Endothelial cell of umbilical vein (primary cell): ENCODE measurements at regions not wholly inside any gene's neighbourhood (a gene's known extent, or its start where the extent isn't known, plus 50 kb on each side); places are given as distances from the start of the nearest gene placed in this dataset.

Experiments used
- BruUV-seq: library from RNA; stranded (reverse); fragments of 400-500 nt; replicated peaks from 2 replicates; lab custom pipeline; 2021; lab: Mats Ljungman, UMichigan
- CTCF ChIA-PET: fragments of 300-600, 350-600 bp; sonication (Branson Sonifier 250); formaldehyde crosslinking; loops from one replicate; lab custom pipeline; 2021; ENCODE audit warnings: antibody characterized with exemption, inconsistent platforms; lab: Charles Lee
- POLR2A ChIA-PET: fragments of 300-600, 350-600 bp; sonication (Branson Sonifier 250); formaldehyde crosslinking; loops from one replicate; lab custom pipeline; 2021; ENCODE audit warnings: antibody characterized with exemption, inconsistent platforms; lab: Charles Lee
- DNase-seq: peaks from one replicate; pipeline ENCODE4 v3.0.0-alpha.2; 2011; ENCODE audit warnings: low read depth, low spot score
- FAIRE-seq: peaks from 2 replicates; lab custom pipeline; 2011; peaks lifted over from hg19 to GRCh38; lab: Jason Lieb, UNC
- H2AFZ ChIP-seq: 2 replicates; pipeline ENCODE4 v1.6.0; 2012; ENCODE audit warnings: low read depth, low read length, control low read depth, inconsistent platforms
- H3K27ac ChIP-seq: 2 replicates; pipeline ENCODE4 v1.5.1; 2011; ENCODE audit warnings: low read depth, mild to moderate bottlenecking, control low read depth, low read length, moderate library complexity; ENCODE audit not compliant: insufficient read depth
- H3K27me3 ChIP-seq, 2 experiments: 2 replicates each; pipeline versions ENCODE4 v1.6.0 to v1.6.1; 2011; ENCODE audit warnings: low read length in 2 of 2, mixed read lengths in 1 of 2; ENCODE audit not compliant: control insufficient read depth in 2 of 2, insufficient read depth in 2 of 2
- H3K36me3 ChIP-seq, 2 experiments: 2 replicates in 1 of 2; 3 replicates in 1 of 2; pipeline ENCODE4 v1.5.1; 2011; ENCODE audit warnings: low read length in 2 of 2, mild to moderate bottlenecking in 1 of 2, moderate library complexity in 1 of 2; ENCODE audit not compliant: control insufficient read depth in 2 of 2, insufficient read depth in 2 of 2; ENCODE audit errors: extremely low read depth in 1 of 2
- H3K4me1 ChIP-seq: 3 replicates; pipeline ENCODE4 v1.5.1; 2011; ENCODE audit warnings: mild to moderate bottlenecking, low read length; ENCODE audit not compliant: control insufficient read depth, insufficient read depth; ENCODE audit errors: extremely low read depth
- H3K4me2 ChIP-seq: 2 replicates; pipeline ENCODE4 v1.6.1; 2011; ENCODE audit warnings: low read length, control low read depth, mixed read lengths; ENCODE audit not compliant: insufficient read depth
- H3K4me3 ChIP-seq, 3 experiments: fragments of 200-600 bp in 1 of 3; sonication (generic), shearing (Covaris generic) in 1 of 3; replicated peaks in 1 of 3; 2 replicates each; pipeline ENCODE4 v1.5.1; 2011 to 2016; ENCODE audit warnings: control low read depth in 3 of 3, low read length in 3 of 3, mild to moderate bottlenecking in 2 of 3, inconsistent platforms in 1 of 3, low read depth in 1 of 3, moderate library complexity in 1 of 3; ENCODE audit not compliant: insufficient read depth in 1 of 3
- H3K79me2 ChIP-seq: 2 replicates; pipeline ENCODE4 v1.6.0; 2012; ENCODE audit warnings: low read length, inconsistent platforms; ENCODE audit not compliant: control insufficient read depth, insufficient read depth
- H3K9ac ChIP-seq: replicated peaks from 2 replicates; pipeline ENCODE3; 2011; ENCODE audit warnings: low read length, control low read depth; ENCODE audit not compliant: insufficient read depth; ENCODE audit errors: extremely low read depth
- H3K9me1 ChIP-seq: replicated peaks from 3 replicates; pipeline ENCODE4 v1.6.0; 2011; ENCODE audit warnings: mild to moderate bottlenecking, low read length; ENCODE audit not compliant: control insufficient read depth, insufficient read depth; ENCODE audit errors: extremely low read depth
- H3K9me3 ChIP-seq: replicated peaks from 2 replicates; pipeline ENCODE4 v1.5.1; 2012; ENCODE audit warnings: low read length, inconsistent platforms; ENCODE audit not compliant: control insufficient read depth, insufficient read depth
- H4K20me1 ChIP-seq: replicated peaks from 2 replicates; pipeline ENCODE3; 2011; ENCODE audit warnings: mild to moderate bottlenecking, low read length; ENCODE audit not compliant: control insufficient read depth, insufficient read depth; ENCODE audit errors: extremely low read depth
- CTCF ChIP-seq, 2 donors: IDR thresholded peaks; 1 replicate in 1 of 2; 2 replicates in 1 of 2; pipeline ENCODE4 v1.5.1; 2011; ENCODE audit warnings: low read length in 2 of 2, mild to moderate bottlenecking in 2 of 2, moderate library complexity in 2 of 2, control low read depth in 1 of 2, inconsistent platforms in 1 of 2, low read depth in 1 of 2; ENCODE audit not compliant: insufficient read depth in 1 of 2; ENCODE audit errors: extremely low read depth in 1 of 2
- EZH2 ChIP-seq: IDR thresholded peaks from 2 replicates; pipeline ENCODE4 v1.6.1; 2012; ENCODE audit warnings: borderline replicate concordance, low read depth, mild to moderate bottlenecking, moderate library complexity, low read length, inconsistent platforms; ENCODE audit not compliant: severe bottlenecking
- FOS ChIP-seq: IDR thresholded peaks from 2 replicates; pipeline ENCODE4 v1.6.1; 2011; ENCODE audit warnings: mild to moderate bottlenecking, low read length, moderate library complexity, borderline replicate concordance; ENCODE audit not compliant: insufficient read depth
- GATA2 ChIP-seq: IDR thresholded peaks from 2 replicates; pipeline ENCODE4 v1.7.0; 2011; ENCODE audit warnings: low read depth, mild to moderate bottlenecking, moderate library complexity, mixed read lengths, low read length; ENCODE audit not compliant: insufficient read length, insufficient read depth
- JUN ChIP-seq: IDR thresholded peaks from 2 replicates; pipeline ENCODE4 v1.6.1; 2011; ENCODE audit warnings: borderline replicate concordance, low read depth; ENCODE audit not compliant: insufficient read length, insufficient read depth
- MYC ChIP-seq: IDR thresholded peaks from one replicate; pipeline ENCODE4 v1.6.1; 2011; ENCODE audit warnings: mild to moderate bottlenecking, low read depth, low read length
- POLR2A ChIP-seq: IDR thresholded peaks from 2 replicates; pipeline ENCODE4 v1.6.1; 2012; ENCODE audit warnings: low read depth, mild to moderate bottlenecking, control low read depth, low read length
- POLR2AphosphoS5 ChIP-seq: IDR thresholded peaks from 2 replicates; pipeline ENCODE4 v1.6.1; 2012; ENCODE audit warnings: low read depth, mild to moderate bottlenecking, control low read depth, low read length, moderate library complexity; ENCODE audit not compliant: insufficient read depth
- dilution Hi-C: fragments of 300-500 bp; cut with MboI; formaldehyde crosslinking; loops from one replicate; pipeline ENCODE4 v1.15.0; 2019; ENCODE audit warnings: low sequenced_read_pairs; ENCODE audit not compliant: extremely low pct_ligation_motif_present
- intact Hi-C: fragments of 100-400 bp; cut with micrococcal nuclease; formaldehyde crosslinking; loops from one replicate; pipeline ENCODE4 v1.10.0; 2022
- TF ChIP-seq, protein P1 (sequence below): IDR thresholded peaks from 2 replicates; pipeline ENCODE4 v1.6.1; 2011; ENCODE audit not compliant: insufficient read depth, insufficient read length

DNA sequence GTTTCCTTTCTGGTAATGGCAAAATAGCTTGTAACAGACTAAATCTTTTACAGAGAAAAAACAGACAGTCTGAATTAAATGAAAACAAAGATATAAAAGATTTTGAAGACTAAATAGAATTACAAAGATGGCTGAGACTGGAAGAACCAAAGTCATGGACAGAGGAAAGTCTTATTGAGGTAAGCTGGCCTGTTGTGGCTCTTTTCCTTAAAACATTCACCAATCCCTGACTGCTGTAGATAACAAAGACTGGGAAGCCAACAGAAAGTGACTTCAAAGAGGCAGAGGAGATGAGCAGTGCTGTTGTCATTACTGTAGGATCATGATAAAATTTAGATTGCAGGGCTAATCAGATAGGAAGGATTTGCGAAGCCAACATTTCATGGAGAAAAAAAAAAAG, 517.0 kb downstream of the KIF2B start:
- Histone ChIP-seq H4K20me1 (no peaks in the 10 kb centered on the region), H3K36me3 (no peaks in the 10 kb centered on the region), H3K4me1 (no peaks in the 10 kb centered on the region), H3K4me3 (no peak overlapping the region), H3K79me2 (no peaks in the 10 kb centered on the region), H3K27ac (no peak overlapping the region), H3K9ac (no peak overlapping the region), H3K9me1 (no peaks in the 10 kb centered on the region), H3K27me3 (no peaks in the 10 kb centered on the region), H3K4me2 (no peak overlapping the region), H3K9me3 (no peaks in the 10 kb centered on the region), H2AFZ (no peak overlapping the region)
- intact Hi-C loops (no loop called here), dilution Hi-C loops (no loop called here)
- TF ChIP-seq MYC (no peak), CTCF (IDR thresholded peaks at IDR 0.05; ENCODE audit: extremely low read depth in 1 of 2, insufficient read depth in 1 of 2, low read depth in 1 of 2, low read length in 2 of 2) (no peak), POLR2AphosphoS5 (no peak), GATA2 (no peak), POLR2A (no peak)
- TF ChIP-seq, protein P1, sequence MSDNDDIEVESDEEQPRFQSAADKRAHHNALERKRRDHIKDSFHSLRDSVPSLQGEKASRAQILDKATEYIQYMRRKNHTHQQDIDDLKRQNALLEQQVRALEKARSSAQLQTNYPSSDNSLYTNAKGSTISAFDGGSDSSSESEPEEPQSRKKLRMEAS, result no peak
- no peak for DNase-seq
- ChIA-PET CTCF (no interaction called here), POLR2A (no interaction called here)
- no TSS peak for BruUV-seq
- FAIRE-seq, result no peak

GRCh38 chr17:54347495-54347894, 524.8 kb downstream of the KIF2B start:
- Histone ChIP-seq H3K79me2 (no peaks in the 10 kb centered on the region), H3K4me1 (no peaks in the 10 kb centered on the region), H3K36me3 (no peaks in the 10 kb centered on the region), H3K27ac (no peak overlapping the region), H3K9me3 (peaks cover 2% of the 10 kb centered on the region), H3K27me3 (no peaks in the 10 kb centered on the region), H3K9ac (no peak overlapping the region), H4K20me1 (no peaks in the 10 kb centered on the region), H3K9me1 (no peaks in the 10 kb centered on the region), H3K4me3 (no peak overlapping the region), H2AFZ (no peak overlapping the region), H3K4me2 (no peak overlapping the region)
- TF ChIP-seq, protein P1, result no peak
- no peak for TF ChIP-seq POLR2AphosphoS5
- no peak for TF ChIP-seq MYC
- no peak for TF ChIP-seq JUN
- no peak for TF ChIP-seq GATA2
- no peak for TF ChIP-seq FOS
- TF ChIP-seq POLR2A, result no peak
- no peak for TF ChIP-seq CTCF (IDR thresholded peaks at IDR 0.05; ENCODE audit: extremely low read depth in 1 of 2, insufficient read depth in 1 of 2, low read depth in 1 of 2, low read length in 2 of 2)
- TF ChIP-seq EZH2, result no peak
- no TSS peak for BruUV-seq
- FAIRE-seq, result no peak
- DNase-seq, result no peak
- ChIA-PET CTCF (no interaction called here), POLR2A (no interaction called here)
- dilution Hi-C loops (no loop called here), intact Hi-C loops (no loop called here)
